Gastrocnemius medialis (tissue), 4 donors: ENCODE measurements at regions not wholly inside any gene's neighbourhood (a gene's known extent, or its start where the extent isn't known, plus 50 kb on each side); places are given as distances from the start of the nearest gene placed in this dataset.

Source experiments
- ATAC-seq, 2 donors: fragments of 150-250 bp; one replicate each; pipeline ENCODE4 v1.9.1; 2016
- DNase-seq, 2 donors: peaks; one replicate each; pipeline ENCODE4 v3.0.0-alpha.2; 2019
- H3K27ac ChIP-seq, 4 donors: fragments of 200-600 bp; sonication (generic); 1 replicate in 1 of 4; 2 replicates in 3 of 4; pipeline ENCODE4 v1.5.1; 2016 to 2018; ENCODE audit warnings: mild to moderate bottlenecking in 2 of 4, moderate library complexity in 1 of 4
- H3K27me3 ChIP-seq, 3 donors: fragments of 200-600 bp; sonication (generic) in 2 of 3; 1 replicate in 1 of 3; 2 replicates in 2 of 3; pipeline versions ENCODE4 v1.5.1 to v1.6.0; 2016 to 2019; ENCODE audit warnings: mild to moderate bottlenecking in 1 of 3, moderate library complexity in 1 of 3
- H3K36me3 ChIP-seq, 2 donors: fragments of 200-600 bp; sonication (generic) in 1 of 2; one replicate each; pipeline ENCODE4 v1.5.1; 2017 to 2018
- H3K4me1 ChIP-seq, 2 donors: fragments of 200-600 bp; sonication (generic) in 1 of 2; one replicate each; pipeline ENCODE4 v1.5.1; 2016 to 2017; ENCODE audit warnings: mild to moderate bottlenecking in 2 of 2
- H3K4me3 ChIP-seq, 4 donors: fragments of 200-600 bp; sonication (generic) in 3 of 4; 1 replicate in 1 of 4; 2 replicates in 3 of 4; pipeline ENCODE4 v1.5.1; 2016 to 2019; ENCODE audit warnings: mild to moderate bottlenecking in 2 of 4
- H3K9me3 ChIP-seq, 3 donors: fragments of 200-600 bp; sonication (generic) in 2 of 3; 1 replicate in 1 of 3; 2 replicates in 2 of 3; pipeline ENCODE4 v1.5.1; 2016 to 2019
- CTCF ChIP-seq, 5 experiments: fragments of 450-650 bp in 3 of 5; fragments of 200-600 bp in 2 of 5; sonication (generic) in 2 of 5; IDR thresholded peaks in 4 of 5; conservative IDR thresholded peaks in 1 of 5; 1 replicate in 4 of 5; 2 replicates in 1 of 5; pipeline ENCODE4 v1.5.1; 2016 to 2019; ENCODE audit warnings: antibody characterized with exemption in 5 of 5, mild to moderate bottlenecking in 3 of 5, moderate library complexity in 3 of 5
- POLR2A ChIP-seq, 2 donors: fragments of 450-650 bp; IDR thresholded peaks; one replicate each; pipeline ENCODE4 v1.6.1; 2017; ENCODE audit warnings: antibody characterized with exemption in 2 of 2, mild to moderate bottlenecking in 2 of 2, moderate library complexity in 2 of 2
- in situ Hi-C, 4 donors: fragments of 200-750 bp; cut with MboI; loops; one replicate each; pipeline versions ENCODE4 v1.15.0 to v1.8.0; 2017; ENCODE audit warnings: low sequenced_read_pairs in 4 of 4
- intact Hi-C: fragments of 100-400 bp; cut with DNase I; formaldehyde crosslinking; loops from one replicate; pipeline ENCODE4 v1.15.1; 2023; ENCODE audit warnings: low total_unique reads

GRCh38 chr16:65786916-65787315 is 579.6 kb upstream of the CDH5 start:
- no peaks in the 10 kb centered on the region for H3K36me3 ChIP-seq
- ATAC-seq (no peak), DNase-seq (peak; percentile 4 to 27)
- H3K4me3 ChIP-seq = no peak overlapping the region
- H3K27me3 ChIP-seq = no peaks in the 10 kb centered on the region
- intact Hi-C loops = no loop called here
- in situ Hi-C loops = no loop called here
- H3K9me3 ChIP-seq = no peaks in the 10 kb centered on the region
- TF ChIP-seq POLR2A (IDR thresholded peaks at IDR 0.05) (no peak), CTCF (IDR thresholded peaks at IDR 0.05 in 4 of 5, conservative IDR thresholded peaks at IDR 0.05 in 1 of 5) (no peak)
- H3K27ac ChIP-seq = no peak overlapping the region
- no peaks in the 10 kb centered on the region for H3K4me1 ChIP-seq

- Histone ChIP-seq H3K4me1 (no peaks in the 10 kb centered on the region), H3K27me3 (no peaks in the 10 kb centered on the region), H3K27ac (no peak overlapping the region), H3K36me3 (no peaks in the 10 kb centered on the region), H3K9me3 (no peaks in the 10 kb centered on the region), H3K4me3 (no peak overlapping the region)
- DNase-seq (no peak), ATAC-seq (no peak)
- in situ Hi-C loops = no loop called here
- TF ChIP-seq CTCF (IDR thresholded peaks at IDR 0.05 in 4 of 5, conservative IDR thresholded peaks at IDR 0.05 in 1 of 5) = no peak
- TF ChIP-seq POLR2A (IDR thresholded peaks at IDR 0.05) = no peak
- intact Hi-C loops = no loop called here
Measured at GRCh38 chr16:65783709-65784474, 582.6 kb upstream of the CDH5 start.

- in situ Hi-C loops (no loop called here), intact Hi-C loops (no loop called here)
- ATAC-seq (no peak), DNase-seq (no peak)
- Histone ChIP-seq H3K36me3 (no peaks in the 10 kb centered on the region), H3K4me1 (no peaks in the 10 kb centered on the region), H3K9me3 (no peaks in the 10 kb centered on the region), H3K4me3 (no peak overlapping the region), H3K27ac (no peak overlapping the region), H3K27me3 (no peaks in the 10 kb centered on the region)
- no peak for TF ChIP-seq POLR2A (IDR thresholded peaks at IDR 0.05)
- no peak for TF ChIP-seq CTCF (IDR thresholded peaks at IDR 0.05 in 4 of 5, conservative IDR thresholded peaks at IDR 0.05 in 1 of 5)
Measured at GRCh38 chr16:65782611-65783600, 583.6 kb upstream of the CDH5 start.

GRCh38 chr16:65781855-65782254 is 584.6 kb upstream of the CDH5 start:
- H3K9me3 ChIP-seq = no peaks in the 10 kb centered on the region
- TF ChIP-seq CTCF (IDR thresholded peaks at IDR 0.05 in 4 of 5, conservative IDR thresholded peaks at IDR 0.05 in 1 of 5) (no peak), POLR2A (IDR thresholded peaks at IDR 0.05) (no peak)
- DNase-seq (no peak), ATAC-seq (no peak)
- H3K4me1 ChIP-seq = no peaks in the 10 kb centered on the region
- in situ Hi-C loops (no loop called here), intact Hi-C loops (no loop called here)
- no peak overlapping the region for H3K4me3 ChIP-seq
- H3K27me3 ChIP-seq = no peaks in the 10 kb centered on the region
- H3K27ac ChIP-seq = no peak overlapping the region
- H3K36me3 ChIP-seq = no peaks in the 10 kb centered on the region
